ENCODE measurements at regions not wholly inside any gene's neighbourhood (a gene's known extent, or its start where the extent isn't known, plus 50 kb on each side); places are given as distances from the start of the nearest gene placed in this dataset.

GRCh38 chr2:146579147-146579930 is 1265.5 kb upstream of the ACVR2A start:
- no peak overlapping the region for H3K4me2 ChIP-seq

More at GRCh38 chr2:146579147-146579930, 1265.5 kb upstream of the ACVR2A start:
- H4K20me1 ChIP-seq (replicated peaks; ENCODE audit: insufficient read depth) = no peaks in the 10 kb centered on the region
- H3K27me3 ChIP-seq (ENCODE audit: insufficient read depth) = no peaks in the 10 kb centered on the region
- H3K4me1 ChIP-seq (ENCODE audit: insufficient read depth) = peaks cover 34% of the 10 kb centered on the region
- H3K36me3 Mint-ChIP-seq (ENCODE audit: low read depth) = no peaks in the 10 kb centered on the region
- no peaks in the 10 kb centered on the region for H3K27me3 Mint-ChIP-seq (ENCODE audit: insufficient read depth, low read depth, poor library complexity)
- peak overlapping the region; percentile 61; the same call in 1 of the 2 replicates for H3K27ac ChIP-seq (ENCODE audit: low read depth)
- DNase-seq (ENCODE audit: low spot score) = no peak
- H3F3A ChIP-seq (replicated peaks; ENCODE audit: low read depth) = no peaks in the 10 kb centered on the region
- no peaks in the 10 kb centered on the region for H3K79me2 ChIP-seq (replicated peaks; ENCODE audit: insufficient read depth)
- H3K9me2 ChIP-seq (ENCODE audit: insufficient read depth) = no peaks in the 10 kb centered on the region
- no peak overlapping the region for H3K4me3 ChIP-seq
- H2AFZ ChIP-seq = peak overlapping the region; percentile 19; the same call in 1 of the 2 replicates
- no peaks in the 10 kb centered on the region for H3K36me3 ChIP-seq (ENCODE audit: insufficient read depth)
- no peak for TF ChIP-seq ZNF114 (CRISPR knock-in tag; IDR thresholded peaks at IDR 0.05)
- TF ChIP-seq ZNF331 (CRISPR knock-in tag; IDR thresholded peaks at IDR 0.05; ENCODE audit: low read depth) = no peak
- TF ChIP-seq NANOG (IDR thresholded peaks at IDR 0.05; ENCODE audit: borderline replicate concordance) = no peak
- TF ChIP-seq ETS1 (IDR thresholded peaks at IDR 0.05) = no peak
- TF ChIP-seq STAT1 (IDR thresholded peaks at IDR 0.05; ENCODE audit: unreplicated experiment) = no peak
- TF ChIP-seq ZNF462 (CRISPR knock-in tag; IDR thresholded peaks at IDR 0.05) = no peak
- TF ChIP-seq EZH2phosphoT487 (IDR thresholded peaks at IDR 0.05; ENCODE audit: unreplicated experiment) = no peak
- H3K9me3 Mint-ChIP-seq = no peaks in the 10 kb centered on the region
- no peak overlapping the region for H3K27ac Mint-ChIP-seq
- H3K4me1 Mint-ChIP-seq = peaks cover 19% of the 10 kb centered on the region
- ATAC-seq = no peak
- H3K4me3 Mint-ChIP-seq = no peak overlapping the region

Measured in GM23338 (cell line).